Right lobe of liver (tissue), 4 donors: ENCODE measurements at regions not wholly inside any gene's neighbourhood (a gene's known extent, or its start where the extent isn't known, plus 50 kb on each side); places are given as distances from the start of the nearest gene placed in this dataset.

Experiments used
- CTCF ChIP-seq, 4 donors: fragments of 200-600 bp in 3 of 4; fragments of 450-650 bp in 1 of 4; IDR thresholded peaks; one replicate each; pipeline versions ENCODE4 v1.5.1 to v1.8.0; 2016 to 2022; ENCODE audit warnings: antibody characterized with exemption in 4 of 4, mild to moderate bottlenecking in 2 of 4
- POLR2A ChIP-seq: fragments of 450-650 bp; IDR thresholded peaks from one replicate; pipeline ENCODE4 v1.6.1; 2017; ENCODE audit warnings: antibody characterized with exemption, mild to moderate bottlenecking
- donor health status: DM: no; HTN: no; CAD: no.
- donor health status: DM: no; HTN: no; CAD: no.
- donor health status: DM: no; HTN: yes; CAD: no.

GRCh38 chr10:54985732-54986131, 184.7 kb upstream of the PCDH15 start:
- TF ChIP-seq POLR2A = no peak
- TF ChIP-seq CTCF (IDR thresholded peaks at IDR 0.05) = peak; percentile 37 to 57 (median 46)
